ENCODE measurements at regions not wholly inside any gene's neighbourhood (a gene's known extent, or its start where the extent isn't known, plus 50 kb on each side); places are given as distances from the start of the nearest gene placed in this dataset.

DNA sequence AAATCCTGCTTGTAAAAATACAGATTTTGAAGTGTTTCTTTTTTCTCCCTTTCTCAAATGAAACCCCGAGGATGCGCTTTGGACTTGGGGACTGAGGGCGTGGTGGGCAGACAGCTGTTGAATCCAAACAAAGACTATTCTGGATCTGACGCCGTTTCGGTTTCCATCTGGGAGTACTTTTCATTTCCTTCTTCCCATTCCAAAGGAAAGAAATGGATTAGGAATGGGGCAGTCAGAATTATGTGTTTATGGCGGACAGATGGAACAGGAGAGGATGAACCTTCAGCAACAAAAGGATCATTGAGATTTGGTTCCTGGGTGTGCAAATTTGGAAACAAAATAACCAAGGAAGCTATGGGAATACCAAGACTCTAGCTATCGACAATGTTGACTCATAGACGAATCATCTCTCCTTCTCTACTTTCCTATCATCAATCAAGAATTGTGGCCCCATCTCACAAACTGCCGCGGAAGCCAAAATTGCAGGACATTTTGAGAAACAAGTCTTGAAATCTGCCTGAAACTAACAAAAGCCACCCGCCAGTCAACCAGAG, 300.6 kb downstream of the PARP8 start:
- no peak for TF ChIP-seq CTCF (IDR thresholded peaks at IDR 0.05; ENCODE audit: low read depth, low read length)
- no peak for TF ChIP-seq POLR2A (IDR thresholded peaks at IDR 0.05; ENCODE audit: extremely low read depth, insufficient read length)
- TF ChIP-seq MAX (IDR thresholded peaks at IDR 0.05; ENCODE audit: low read depth, low read length): no peak

All from NB4 (cell line).